AML-193 (cell line): ENCODE measurements at regions not wholly inside any gene's neighbourhood (a gene's known extent, or its start where the extent isn't known, plus 50 kb on each side); places are given as distances from the start of the nearest gene placed in this dataset.

ENCODE experiments used
- DNase-seq, 2 experiments: peaks; one replicate each; lab custom pipeline; 2025; lab: John Stamatoyannopoulos, UW

DNA sequence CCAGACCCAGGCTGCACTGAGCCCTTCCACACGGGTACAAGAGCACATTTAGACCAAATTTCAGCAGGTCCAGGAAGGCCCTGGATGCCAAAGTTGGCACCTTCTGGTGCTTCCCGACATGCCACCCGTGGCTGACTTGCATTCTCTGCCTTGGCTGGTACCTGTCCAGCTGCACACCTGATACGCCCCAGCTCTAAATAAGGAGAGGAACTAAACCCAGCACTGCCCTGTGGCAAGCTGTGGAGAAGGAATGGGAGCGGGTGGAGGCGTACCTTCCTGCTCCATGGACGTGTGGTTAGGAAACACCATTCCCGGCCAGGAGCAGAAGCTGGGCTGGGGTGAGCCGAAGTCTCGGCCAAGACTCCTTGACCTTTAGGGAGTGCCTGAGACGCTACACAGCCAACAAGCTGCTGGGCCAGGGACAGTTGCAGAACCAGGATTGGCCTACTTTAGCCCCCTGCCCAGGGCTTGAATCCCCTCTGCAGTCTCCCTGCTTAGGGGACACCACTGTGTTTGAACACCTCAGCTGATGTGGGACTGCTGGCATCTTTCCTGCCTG, 86.5 kb upstream of the TAF1B start:
- DNase-seq, result no peak

DNA sequence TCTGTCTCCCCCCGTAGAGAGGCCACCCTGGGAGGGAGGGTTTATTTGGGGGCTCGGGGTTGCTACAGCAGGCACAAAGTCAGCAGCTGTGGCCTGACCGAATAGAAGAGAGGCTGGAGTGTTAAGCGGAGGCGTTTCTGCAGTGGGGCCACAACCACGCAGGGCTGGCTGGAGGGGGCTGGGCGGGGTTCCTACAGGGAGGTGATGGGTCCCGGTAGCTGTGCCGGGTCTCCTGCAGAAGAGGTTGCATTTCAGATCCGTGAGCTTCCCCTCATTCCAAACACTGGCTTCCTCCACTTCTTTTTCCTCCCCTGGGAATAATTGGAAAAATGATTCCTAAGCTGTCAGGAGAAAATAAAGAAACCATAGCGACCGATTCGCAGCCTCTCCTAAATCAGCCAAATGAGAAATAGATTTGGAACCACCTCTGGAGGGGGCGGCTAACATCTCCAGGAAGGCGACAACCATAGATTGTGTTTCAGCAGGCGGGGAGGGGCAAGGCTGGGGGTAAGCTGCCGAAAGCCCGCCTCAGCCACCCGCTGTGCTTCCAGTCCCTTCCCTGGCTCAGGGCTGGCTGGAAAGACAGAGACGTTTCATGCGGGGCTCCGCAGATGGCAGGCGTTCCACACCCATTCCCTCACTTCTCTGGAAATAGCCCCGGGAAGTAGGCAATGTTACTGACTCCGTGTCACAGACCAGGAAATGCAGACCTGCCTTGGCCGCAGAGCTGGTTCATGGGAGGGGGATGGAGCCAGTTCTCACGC, 85.6 kb upstream of the TAF1B start:
- no peak for DNase-seq

- no peak for DNase-seq
Observed at GRCh38 chr2:9758741-9759140, 84.5 kb upstream of the TAF1B start.

- no peak for DNase-seq
Observed at GRCh38 chr2:9760069-9760901, 83.0 kb upstream of the TAF1B start.

DNA sequence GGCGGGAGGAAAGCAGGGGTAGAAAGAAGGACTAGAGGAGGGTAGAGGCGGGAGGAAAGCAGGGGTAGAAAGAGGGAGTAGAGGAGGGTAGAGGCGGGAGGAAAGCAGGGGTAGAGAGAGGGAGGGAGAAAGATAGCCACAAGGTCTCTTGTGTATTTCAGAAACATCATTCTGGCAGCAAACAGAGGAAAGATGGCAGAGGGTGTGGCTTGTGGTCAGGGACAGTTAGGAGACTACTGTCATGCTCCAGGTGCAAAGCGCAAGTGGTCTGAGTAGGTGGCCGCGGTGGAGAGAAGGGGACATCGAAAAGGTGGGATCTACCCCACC, 82.4 kb upstream of the TAF1B start:
- no peak for DNase-seq

DNA sequence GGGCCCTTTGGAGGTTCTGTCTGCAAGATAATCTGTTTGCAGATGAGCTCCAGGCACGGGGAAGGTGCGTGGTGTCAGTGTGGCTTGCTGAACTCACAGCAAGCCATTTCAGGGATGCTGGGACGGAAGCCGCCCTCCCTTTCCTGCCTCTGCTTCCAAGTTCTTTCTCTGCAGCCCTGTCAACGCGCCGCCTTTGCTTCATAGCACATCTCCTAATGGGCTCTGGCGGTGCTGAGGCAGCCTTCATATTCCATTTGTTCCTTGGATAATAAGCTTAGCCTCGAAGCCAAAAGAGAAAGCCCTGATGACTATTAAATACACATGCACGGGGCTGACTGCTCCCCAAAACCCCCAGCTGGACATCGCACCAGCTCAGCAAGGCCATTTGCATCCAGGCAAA, 81.7 kb upstream of the TAF1B start:
- no peak for DNase-seq

GRCh38 chr2:9762164-9762563, 81.1 kb upstream of the TAF1B start:
- DNase-seq, result no peak

GRCh38 chr2:9762941-9763340, 80.3 kb upstream of the TAF1B start:
- DNase-seq, result no peak

- DNase-seq, result no peak
Observed at GRCh38 chr2:9763356-9764152, 79.7 kb upstream of the TAF1B start.

GRCh38 chr2:9764153-9764778, 79.0 kb upstream of the TAF1B start:
- DNase-seq, result no peak

- DNase-seq, result no peak
Observed at GRCh38 chr2:9765611-9766531, 77.4 kb upstream of the TAF1B start.

GRCh38 chr2:9767656-9768281, 75.5 kb upstream of the TAF1B start:
- no peak for DNase-seq

DNA sequence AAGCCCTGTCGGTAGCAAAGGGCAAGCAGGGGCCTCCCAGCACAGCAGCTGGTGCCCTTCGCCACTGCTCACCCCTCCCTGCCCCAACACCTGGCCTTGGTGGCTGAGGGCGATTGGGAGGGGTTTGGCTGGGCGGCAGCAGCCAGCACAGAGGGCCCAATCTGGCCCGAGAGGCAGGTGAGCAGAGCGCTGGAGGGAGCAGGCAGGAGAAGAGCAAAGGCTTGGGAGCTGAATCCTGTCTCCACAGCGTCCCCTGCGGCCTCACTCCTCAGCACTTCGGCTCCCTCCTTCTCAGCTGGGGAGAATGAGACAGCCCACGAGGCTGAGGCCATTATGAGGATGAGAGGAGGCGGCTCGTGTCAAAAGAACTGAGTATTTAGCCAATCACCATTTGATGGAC, 74.9 kb upstream of the TAF1B start:
- DNase-seq, result no peak

GRCh38 chr2:9769171-9770005, 73.9 kb upstream of the TAF1B start:
- no peak for DNase-seq

GRCh38 chr2:9770006-9770307, 73.3 kb upstream of the TAF1B start:
- no peak for DNase-seq

DNA sequence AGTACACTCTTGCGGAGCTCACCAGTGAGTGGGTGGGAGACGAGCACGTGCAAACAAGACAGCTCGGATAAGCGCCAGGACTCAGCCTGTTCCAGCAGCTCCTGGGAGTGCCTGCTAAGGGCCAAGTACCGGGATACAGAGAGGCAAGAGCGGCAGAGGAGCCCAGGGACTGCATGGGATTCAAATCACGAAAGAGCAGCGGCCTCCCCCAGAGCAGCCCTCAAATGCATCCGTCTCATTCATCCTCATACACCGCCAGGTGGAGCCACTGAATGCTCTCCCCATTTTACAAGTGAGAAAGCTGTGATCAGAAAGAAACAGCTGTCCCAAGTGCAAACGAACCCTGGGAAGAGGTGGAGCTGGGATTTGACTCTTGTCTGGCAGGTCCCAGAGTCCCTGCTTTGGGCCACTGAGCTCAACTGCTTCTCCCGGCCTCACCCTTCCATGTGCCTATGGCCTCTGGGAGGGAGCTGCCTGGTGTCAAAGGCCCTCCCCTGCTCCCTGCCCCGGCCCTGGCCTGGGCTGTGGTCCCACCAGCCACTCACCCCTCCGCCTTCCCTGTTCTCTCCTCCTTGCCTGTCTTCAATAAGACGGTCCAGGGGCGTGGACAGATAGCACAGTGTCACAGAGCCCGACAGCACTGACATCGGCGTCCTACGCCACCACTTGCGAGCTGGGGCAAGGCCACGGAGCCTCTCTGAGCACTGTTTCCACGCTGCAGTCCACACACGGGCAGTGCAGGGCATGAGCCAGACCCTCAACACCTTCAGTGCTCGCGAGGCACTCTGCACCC, 72.8 kb upstream of the TAF1B start:
- peak; percentile 4 to 12 for DNase-seq

DNA sequence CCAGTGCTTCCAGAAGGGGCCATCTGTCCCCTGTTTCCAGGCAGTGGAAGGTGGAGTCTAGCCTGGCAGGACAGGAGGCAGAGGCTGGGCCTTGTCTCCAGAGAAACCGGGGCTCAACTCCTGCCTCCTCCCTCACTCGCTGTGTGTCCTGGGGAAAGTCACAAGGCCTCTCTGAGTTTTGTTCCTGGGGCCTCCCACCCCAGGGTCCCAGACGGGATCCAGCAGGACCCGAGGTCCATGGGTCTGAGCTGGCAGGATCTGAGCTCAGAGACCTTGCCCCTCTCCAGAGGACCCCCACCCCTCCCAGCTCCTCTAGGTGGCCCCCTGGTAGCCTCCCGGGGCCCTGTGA, 72.2 kb upstream of the TAF1B start:
- no peak for DNase-seq

DNA sequence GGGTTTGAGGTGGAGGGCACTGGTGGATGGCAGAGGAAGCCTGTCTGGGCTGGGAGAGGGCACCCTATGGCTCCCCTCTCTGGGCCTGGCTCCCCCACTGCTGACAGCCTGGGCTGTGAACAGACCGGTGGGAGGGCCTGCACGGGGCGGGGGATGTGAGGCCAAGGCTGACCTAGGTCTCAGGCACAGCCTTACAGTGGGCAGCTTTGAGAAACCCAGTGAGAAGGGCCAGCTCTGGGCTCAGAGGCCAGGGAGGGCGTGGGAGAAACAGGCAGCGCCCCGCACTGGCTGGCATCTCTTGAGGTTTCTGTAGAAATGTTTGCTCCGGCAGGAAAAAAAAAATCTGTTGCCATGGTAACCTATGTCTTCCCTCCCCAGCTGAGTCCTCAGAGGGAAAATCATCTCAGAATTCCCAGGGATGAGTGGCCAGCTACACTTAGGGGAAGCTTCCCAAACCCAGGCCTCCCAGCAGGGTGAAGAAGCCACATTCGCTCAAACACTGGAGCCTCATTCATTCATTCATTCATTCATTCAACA, 71.7 kb upstream of the TAF1B start:
- no peak for DNase-seq
